ENCODE measurements at regions not wholly inside any gene's neighbourhood (a gene's known extent, or its start where the extent isn't known, plus 50 kb on each side); places are given as distances from the start of the nearest gene placed in this dataset.

DNA sequence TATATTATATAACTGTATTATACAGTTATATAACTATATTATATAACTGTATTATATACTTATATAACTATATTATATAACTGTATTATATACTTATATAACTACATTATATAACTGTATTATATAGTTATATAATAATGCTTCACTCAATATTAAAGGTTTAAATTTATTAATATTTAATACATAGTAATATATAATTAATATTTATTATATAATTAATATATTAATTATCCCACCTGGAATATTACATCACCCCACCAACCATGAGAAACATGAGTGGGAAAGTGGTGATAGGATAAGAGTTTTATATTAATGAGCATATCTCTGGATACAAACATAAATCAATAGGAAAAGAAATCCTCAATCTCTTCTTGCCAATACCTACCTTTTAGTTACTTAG lies 487.1 kb upstream of the LRRTM4 start:
- Histone ChIP-seq H2BK20ac (ENCODE audit: low read depth, low read length, poor library complexity, severe bottlenecking) (no peak overlapping the region), H3K56ac (ENCODE audit: insufficient read length, low read depth, low read length) (no peak overlapping the region), H3K23me2 (ENCODE audit: insufficient read length, low read depth, low read length, poor library complexity, severe bottlenecking) (no peaks in the 10 kb centered on the region), H3K27me3 (ENCODE audit: insufficient read depth, low read length) (no peaks in the 10 kb centered on the region), H2BK120ac (ENCODE audit: low read depth, low read length, poor library complexity, severe bottlenecking) (no peak overlapping the region), H2BK5ac (ENCODE audit: insufficient read length, low read length) (no peak overlapping the region), H4K20me1 (ENCODE audit: control insufficient read depth, insufficient read depth, insufficient read length) (no peaks in the 10 kb centered on the region), H2BK12ac (ENCODE audit: insufficient read length, low read depth, low read length) (no peak overlapping the region), H3K23ac (ENCODE audit: insufficient read length, low read depth, low read length) (no peak overlapping the region), H4K8ac (replicated peaks; ENCODE audit: insufficient read length, low read depth, low read length) (no peak overlapping the region), H4K5ac (ENCODE audit: insufficient read length, low read depth, low read length) (no peak overlapping the region), H3K14ac (ENCODE audit: insufficient read depth, low read length) (no peak overlapping the region), H2AFZ (ENCODE audit: low read length) (no peak overlapping the region), H3K27ac (ENCODE audit: insufficient read length, low read depth, low read length) (no peak overlapping the region), H3K9me3 (ENCODE audit: control insufficient read depth, low read depth, low read length) (no peaks in the 10 kb centered on the region), H3K79me1 (ENCODE audit: insufficient read depth, low read depth, low read length, poor library complexity, severe bottlenecking) (no peaks in the 10 kb centered on the region), H4K91ac (ENCODE audit: insufficient read length, low read depth, low read length) (no peak overlapping the region), H3T11ph (ENCODE audit: low read length) (no peak overlapping the region), H3K18ac (ENCODE audit: insufficient read length, low read depth, low read length) (no peak overlapping the region), H3K4me2 (ENCODE audit: insufficient read depth, insufficient read length, low read length) (no peak overlapping the region), H3K4ac (ENCODE audit: low read depth, low read length) (no peak overlapping the region), H3K9ac (ENCODE audit: extremely low read depth, insufficient read length, low read length) (no peak overlapping the region), H2AK5ac (ENCODE audit: insufficient read length, low read length) (no peak overlapping the region), H3K4me1 (ENCODE audit: insufficient read depth, low read length) (no peaks in the 10 kb centered on the region), H3K79me2 (ENCODE audit: insufficient read depth, low read length) (no peaks in the 10 kb centered on the region), H2BK15ac (ENCODE audit: low read depth, low read length) (no peak overlapping the region)
- no peak overlapping the region for H3K4me3 Mint-ChIP-seq
- H3K27me3 Mint-ChIP-seq (ENCODE audit: low read depth), result no peaks in the 10 kb centered on the region
- TF ChIP-seq, protein P1, sequence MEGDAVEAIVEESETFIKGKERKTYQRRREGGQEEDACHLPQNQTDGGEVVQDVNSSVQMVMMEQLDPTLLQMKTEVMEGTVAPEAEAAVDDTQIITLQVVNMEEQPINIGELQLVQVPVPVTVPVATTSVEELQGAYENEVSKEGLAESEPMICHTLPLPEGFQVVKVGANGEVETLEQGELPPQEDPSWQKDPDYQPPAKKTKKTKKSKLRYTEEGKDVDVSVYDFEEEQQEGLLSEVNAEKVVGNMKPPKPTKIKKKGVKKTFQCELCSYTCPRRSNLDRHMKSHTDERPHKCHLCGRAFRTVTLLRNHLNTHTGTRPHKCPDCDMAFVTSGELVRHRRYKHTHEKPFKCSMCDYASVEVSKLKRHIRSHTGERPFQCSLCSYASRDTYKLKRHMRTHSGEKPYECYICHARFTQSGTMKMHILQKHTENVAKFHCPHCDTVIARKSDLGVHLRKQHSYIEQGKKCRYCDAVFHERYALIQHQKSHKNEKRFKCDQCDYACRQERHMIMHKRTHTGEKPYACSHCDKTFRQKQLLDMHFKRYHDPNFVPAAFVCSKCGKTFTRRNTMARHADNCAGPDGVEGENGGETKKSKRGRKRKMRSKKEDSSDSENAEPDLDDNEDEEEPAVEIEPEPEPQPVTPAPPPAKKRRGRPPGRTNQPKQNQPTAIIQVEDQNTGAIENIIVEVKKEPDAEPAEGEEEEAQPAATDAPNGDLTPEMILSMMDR (conservative IDR thresholded peaks at IDR 0.05), result no peak
- H3K4me1 Mint-ChIP-seq, result no peaks in the 10 kb centered on the region
- H3K9me3 Mint-ChIP-seq, result peaks cover 0 to 9% of the 10 kb centered on the region in 2 experiments; a peak in 3 of 5 replicates
- DNase-seq, result no peak
- H3K36me3 Mint-ChIP-seq (ENCODE audit: insufficient read depth in 1 of 3, low read depth in 3 of 3), result peaks cover 0 to 5% (median 0%) of the 10 kb centered on the region in 3 experiments; a peak in 2 of 7 replicates
- no peak overlapping the region for H3K27ac Mint-ChIP-seq

Measured in H9 (cell line).